ENCODE measurements at regions not wholly inside any gene's neighbourhood (a gene's known extent, or its start where the extent isn't known, plus 50 kb on each side); places are given as distances from the start of the nearest gene placed in this dataset.

- TF ChIP-seq CTCF (conservative IDR thresholded peaks at IDR 0.05 in 1 of 2, IDR thresholded peaks at IDR 0.05 in 1 of 2; ENCODE audit: low read depth in 1 of 2, low read length in 2 of 2) (no peak), EZH2 (IDR thresholded peaks at IDR 0.05; ENCODE audit: low read length, missing control alignments) (no peak)
These were observed 126.5 kb upstream of the AFDN start for GRCh38 chr6:167700199-167700598.

Data from fibroblast of lung (primary cell).